GM12892 (cell line): ENCODE measurements at regions not wholly inside any gene's neighbourhood (a gene's known extent, or its start where the extent isn't known, plus 50 kb on each side); places are given as distances from the start of the nearest gene placed in this dataset.
A peak's percentile ranks its signal among the peaks of the same experiment; 100 is the strongest.

Source experiments
- DNase-seq: peaks from one replicate; pipeline ENCODE4 v3.0.0; 2011; ENCODE audit not compliant: insufficient read length
- FAIRE-seq: peaks from 2 replicates; lab custom pipeline; 2011; peaks lifted over from hg19 to GRCh38; lab: Jason Lieb, UNC
- POLR2A ChIP-seq: IDR thresholded peaks from 2 replicates; pipeline ENCODE4 v1.6.1; 2011; ENCODE audit warnings: low read depth, low read length, control low read depth
- POLR2AphosphoS5 ChIP-seq: IDR thresholded peaks from 2 replicates; pipeline ENCODE4 v1.6.1; 2011; ENCODE audit warnings: low read depth, low read length, control low read depth
- TAF1 ChIP-seq: IDR thresholded peaks from 2 replicates; pipeline ENCODE4 v1.6.1; 2011; ENCODE audit warnings: low read depth, mild to moderate bottlenecking, control low read depth, low read length, borderline replicate concordance

DNA sequence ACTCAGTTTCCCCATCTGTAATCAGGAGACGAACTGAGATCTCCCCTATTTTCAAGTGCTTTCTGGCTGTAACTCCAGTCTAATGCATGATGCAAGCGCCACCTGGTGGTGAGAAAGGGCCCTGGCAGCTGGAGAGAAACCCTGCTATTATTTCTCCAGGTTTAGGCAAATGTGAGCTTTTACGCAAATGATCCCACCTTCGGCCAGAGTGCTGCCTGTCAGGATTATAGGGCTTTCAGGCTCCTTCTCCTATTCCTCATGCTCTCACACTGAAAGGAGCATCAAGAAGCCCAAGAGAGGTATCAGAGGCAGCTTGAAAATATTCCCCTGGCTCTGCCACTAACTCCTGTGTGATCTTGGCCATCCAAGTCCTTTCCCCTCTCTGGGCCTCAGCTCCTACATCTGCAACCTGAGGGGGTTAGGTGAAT, 93.9 kb upstream of the RASGRF1 start:
- peak; percentile 67 for FAIRE-seq
- peak; percentile 46 for DNase-seq
- TF ChIP-seq POLR2A (no peak), POLR2AphosphoS5 (no peak), TAF1 (no peak)

DNA sequence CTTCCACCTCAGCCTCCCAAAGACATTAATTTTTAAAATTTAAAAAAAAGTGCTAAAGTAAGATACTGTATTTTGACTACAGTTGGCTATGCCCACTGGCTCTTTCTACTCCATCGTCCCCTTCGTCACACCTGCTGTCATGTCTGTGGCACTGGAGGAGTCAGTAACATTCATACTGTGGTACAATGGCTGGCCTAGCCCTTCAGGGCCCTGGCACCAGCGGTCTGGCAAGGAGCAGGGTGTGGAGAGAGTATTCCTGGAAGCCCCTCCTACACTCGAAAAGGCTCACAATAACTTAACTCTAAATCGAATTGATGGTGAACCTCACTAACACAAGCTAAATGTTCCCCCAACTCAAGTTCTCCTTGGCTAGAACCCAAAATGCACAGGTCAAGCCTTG, 89.7 kb upstream of the RASGRF1 start:
- TF ChIP-seq POLR2A = no peak
- DNase-seq (no peak), FAIRE-seq (no peak)

- DNase-seq = no peak
- FAIRE-seq = no peak
- TF ChIP-seq POLR2AphosphoS5 (no peak), TAF1 (no peak), POLR2A (no peak)
Measured at GRCh38 chr15:79179597-79179996, 89.0 kb upstream of the RASGRF1 start.

DNA sequence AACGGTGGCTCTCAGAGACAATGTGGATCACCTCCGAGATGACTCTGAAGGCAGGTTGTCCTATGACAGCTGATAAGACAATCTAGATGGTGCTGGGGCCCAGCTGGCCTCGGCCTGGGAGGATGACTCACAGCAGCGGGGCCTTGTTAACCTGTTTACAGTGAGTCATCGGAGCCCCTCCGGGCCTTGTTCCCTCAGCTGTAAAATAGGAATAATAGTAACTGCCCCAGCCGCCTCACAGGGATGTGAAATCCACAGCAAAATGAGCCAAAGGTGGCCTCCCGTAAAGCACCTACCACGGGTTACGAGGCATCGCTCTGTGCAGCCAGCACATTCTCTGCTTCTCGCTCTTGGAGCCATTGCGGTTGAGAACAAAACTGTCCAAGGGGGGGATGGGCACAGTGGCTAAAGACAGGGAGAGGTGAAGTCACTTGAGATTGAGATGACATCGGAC, 88.6 kb upstream of the RASGRF1 start:
- FAIRE-seq (no peak), DNase-seq (no peak)
- TF ChIP-seq TAF1 (no peak), POLR2AphosphoS5 (no peak), POLR2A (no peak)

DNA sequence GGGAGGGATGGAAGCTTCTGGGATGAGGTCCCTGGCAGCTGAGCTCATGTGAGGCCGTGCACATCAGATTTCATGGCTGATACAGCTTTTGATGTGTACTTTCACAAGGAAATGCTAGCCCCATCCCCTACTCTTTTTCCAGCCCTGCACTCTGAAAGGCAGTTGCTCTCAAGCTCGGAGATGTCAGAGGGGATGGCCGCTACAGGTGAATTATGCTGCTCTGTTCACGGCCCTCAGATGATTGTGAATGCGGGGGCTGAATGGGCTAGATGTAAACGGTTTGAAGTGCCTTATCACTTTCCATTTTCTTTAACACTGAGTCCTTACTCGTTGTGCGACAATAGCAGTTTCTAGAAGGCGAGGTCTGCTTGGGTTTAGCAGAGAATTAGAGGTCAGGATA, 88.0 kb upstream of the RASGRF1 start:
- TF ChIP-seq POLR2A = no peak
- TF ChIP-seq POLR2AphosphoS5 = no peak
- no peak for TF ChIP-seq TAF1
- FAIRE-seq (no peak), DNase-seq (no peak)

DNA sequence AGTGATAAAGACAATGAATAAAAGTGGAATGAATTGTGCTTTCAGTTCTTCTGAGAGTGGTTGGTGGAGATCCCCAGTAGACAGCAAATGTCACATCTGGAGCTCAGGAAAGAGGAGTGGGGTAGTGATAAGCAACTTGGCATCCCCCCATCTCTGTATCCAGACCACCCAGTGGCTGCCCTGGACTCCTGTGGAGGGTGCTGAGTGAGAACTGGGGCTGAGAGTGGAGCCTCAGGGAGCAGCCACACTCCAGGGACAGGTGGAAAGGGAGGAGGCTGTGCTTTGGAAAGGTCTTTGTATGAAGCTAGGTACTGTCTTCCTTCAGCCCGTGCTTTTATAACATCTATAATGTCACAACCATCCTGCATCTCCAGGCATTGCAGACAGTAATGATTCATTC, 85.6 kb upstream of the RASGRF1 start:
- no peak for FAIRE-seq

GRCh38 chr15:79172801-79173460, 82.4 kb upstream of the RASGRF1 start:
- FAIRE-seq (no peak), DNase-seq (no peak)
- TF ChIP-seq TAF1 = no peak

More for the DNA sequence above, 85.6 kb upstream of the RASGRF1 start:
- no peak for TF ChIP-seq POLR2A
- TF ChIP-seq TAF1 = no peak
- TF ChIP-seq POLR2AphosphoS5 = no peak
- DNase-seq = no peak

DNA sequence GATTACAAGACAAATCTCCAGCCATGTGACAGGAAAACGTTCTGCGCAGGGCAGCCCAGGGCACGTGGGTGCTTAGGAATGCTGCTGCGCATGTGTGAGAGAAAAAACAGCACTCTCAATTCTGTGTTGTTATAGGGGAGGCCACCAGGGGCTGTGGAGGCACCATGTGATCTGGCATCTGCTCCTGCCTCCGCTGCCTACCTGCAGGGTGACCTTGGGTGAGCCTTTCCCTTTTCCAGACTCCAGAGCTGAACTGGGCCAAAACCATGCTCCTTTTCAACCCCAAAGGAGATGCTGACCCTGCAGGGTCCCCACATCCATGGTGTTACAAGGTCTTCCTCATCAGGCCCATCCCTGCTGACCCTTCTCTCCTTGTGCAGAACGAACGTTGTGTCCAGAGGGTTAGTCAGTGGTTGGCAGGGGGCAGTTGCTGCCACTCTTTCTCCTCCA, 81.5 kb upstream of the RASGRF1 start:
- no peak for FAIRE-seq
- no peak for DNase-seq
- no peak for TF ChIP-seq POLR2AphosphoS5
- no peak for TF ChIP-seq TAF1
- TF ChIP-seq POLR2A = no peak

GRCh38 chr15:79171320-79172031, 80.9 kb upstream of the RASGRF1 start:
- FAIRE-seq (no peak), DNase-seq (no peak)
- TF ChIP-seq POLR2AphosphoS5 = no peak
- no peak for TF ChIP-seq POLR2A
- TF ChIP-seq TAF1 = no peak

- DNase-seq (no peak), FAIRE-seq (no peak)
- TF ChIP-seq TAF1 (no peak), POLR2AphosphoS5 (no peak), POLR2A (no peak)
Measured at GRCh38 chr15:79170256-79170664, 79.7 kb upstream of the RASGRF1 start.

DNA sequence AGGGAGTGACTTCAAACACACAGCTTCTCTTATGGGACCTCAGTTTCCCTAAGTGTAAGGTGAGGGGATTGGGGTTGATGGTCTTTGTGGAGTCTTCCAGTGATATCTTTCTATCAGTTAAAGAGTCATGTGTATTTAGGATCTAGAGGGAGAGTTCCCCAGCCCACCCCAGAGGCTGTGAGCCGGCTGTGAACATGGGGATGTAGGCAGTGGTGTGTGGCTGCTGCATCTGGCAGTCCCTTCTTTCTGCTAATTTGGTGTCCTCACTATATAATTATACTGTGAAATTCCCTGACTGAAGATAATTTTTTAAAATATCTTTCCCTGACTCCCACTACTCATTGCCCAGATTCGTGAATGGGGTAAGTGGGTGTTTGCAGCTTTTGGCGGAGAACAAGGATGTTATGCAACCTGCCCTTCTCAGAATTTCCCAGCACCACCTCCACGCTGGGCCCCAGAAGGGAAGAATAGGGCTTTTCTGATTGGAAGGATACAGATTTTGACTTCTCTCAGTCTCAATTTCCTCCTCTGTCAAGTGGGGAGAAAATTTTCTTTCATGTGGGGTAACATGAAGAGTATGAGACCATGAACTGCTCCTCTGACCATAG, 79.0 kb upstream of the RASGRF1 start:
- no peak for FAIRE-seq
- TF ChIP-seq TAF1 (no peak), POLR2AphosphoS5 (no peak), POLR2A (no peak)
- no peak for DNase-seq
